GM18868 (cell line): ENCODE measurements at regions not wholly inside any gene's neighbourhood (a gene's known extent, or its start where the extent isn't known, plus 50 kb on each side); places are given as distances from the start of the nearest gene placed in this dataset.

Source experiments
- ATAC-seq: cut with Tn5 transposase; IDR thresholded peaks from one replicate; pipeline ENCODE4 v1.9.1; 2021; ENCODE audit warnings: mild to moderate bottlenecking, moderate library complexity; ENCODE audit not compliant: unreplicated experiment

- ATAC-seq = no peak
Observed at GRCh38 chr16:72286936-72287620, 115.1 kb upstream of the PMFBP1 start.

GRCh38 chr16:72285728-72286127, 113.8 kb upstream of the PMFBP1 start:
- no peak for ATAC-seq

GRCh38 chr16:72285324-72285723, 113.4 kb upstream of the PMFBP1 start:
- no peak for ATAC-seq

- no peak for ATAC-seq
Observed at GRCh38 chr16:72284042-72284789, 112.3 kb upstream of the PMFBP1 start.

- ATAC-seq = no peak
Observed at GRCh38 chr16:72282362-72282761, 110.4 kb upstream of the PMFBP1 start.

- no peak for ATAC-seq
Observed at GRCh38 chr16:72278301-72278700, 106.3 kb upstream of the PMFBP1 start.

- no peak for ATAC-seq
Observed at GRCh38 chr16:72277749-72278148, 105.8 kb upstream of the PMFBP1 start.

- ATAC-seq = no peak
Observed at GRCh38 chr16:72271699-72272240, 99.8 kb upstream of the PMFBP1 start.

GRCh38 chr16:72270531-72270930, 98.6 kb upstream of the PMFBP1 start:
- no peak for ATAC-seq

- ATAC-seq = no peak
Observed at GRCh38 chr16:72266836-72267235, 94.9 kb upstream of the PMFBP1 start.

- no peak for ATAC-seq
Observed at GRCh38 chr16:72264771-72265170, 92.8 kb upstream of the PMFBP1 start.

- ATAC-seq = no peak
Observed at GRCh38 chr16:72262711-72263110, 90.8 kb upstream of the PMFBP1 start.

- no peak for ATAC-seq
Observed at GRCh38 chr16:72261127-72261526, 89.2 kb upstream of the PMFBP1 start.

GRCh38 chr16:72256398-72257066, 84.6 kb upstream of the PMFBP1 start:
- no peak for ATAC-seq

GRCh38 chr16:72255786-72256185, 83.8 kb upstream of the PMFBP1 start:
- no peak for ATAC-seq

GRCh38 chr16:72247821-72248253, 75.9 kb upstream of the PMFBP1 start:
- no peak for ATAC-seq

- no peak for ATAC-seq
Observed at GRCh38 chr16:72246423-72246822, 74.5 kb upstream of the PMFBP1 start.

- no peak for ATAC-seq
Observed at GRCh38 chr16:72244853-72245252, 72.9 kb upstream of the PMFBP1 start.

- no peak for ATAC-seq
Observed at GRCh38 chr16:72243621-72244020, 71.7 kb upstream of the PMFBP1 start.

GRCh38 chr16:72242757-72243156, 70.8 kb upstream of the PMFBP1 start:
- ATAC-seq = no peak

GRCh38 chr16:72241930-72242329, 70.0 kb upstream of the PMFBP1 start:
- no peak for ATAC-seq

GRCh38 chr16:72241008-72241407, 69.1 kb upstream of the PMFBP1 start:
- no peak for ATAC-seq
